ENCODE measurements at regions not wholly inside any gene's neighbourhood (a gene's known extent, or its start where the extent isn't known, plus 50 kb on each side); places are given as distances from the start of the nearest gene placed in this dataset.
A peak's percentile ranks its signal among the peaks of the same experiment; 100 is the strongest.

GRCh38 chr14:22395803-22396202, 193.2 kb downstream of the DAD1 start:
- DNase-seq (ENCODE audit: low read depth) = no peak
- TF ChIP-seq CTCF (conservative IDR thresholded peaks at IDR 0.05; ENCODE audit: control insufficient read depth, insufficient read depth, low read depth, low read length) = no peak
- no peak overlapping the region for H3K4me3 ChIP-seq (ENCODE audit: control insufficient read depth, low read depth, low read length)

GRCh38 chr14:22394616-22395015, 194.4 kb downstream of the DAD1 start:
- no peak overlapping the region for H3K4me3 ChIP-seq (ENCODE audit: control insufficient read depth, low read depth, low read length)
- no peak for TF ChIP-seq CTCF (conservative IDR thresholded peaks at IDR 0.05; ENCODE audit: control insufficient read depth, insufficient read depth, low read depth, low read length)
- DNase-seq (ENCODE audit: low read depth) = no peak

- no peak overlapping the region for H3K4me3 ChIP-seq (ENCODE audit: control insufficient read depth, low read depth, low read length)
- no peak for TF ChIP-seq CTCF (conservative IDR thresholded peaks at IDR 0.05; ENCODE audit: control insufficient read depth, insufficient read depth, low read depth, low read length)
- no peak for DNase-seq (ENCODE audit: low read depth)
Measured at GRCh38 chr14:22393796-22394195, 195.2 kb downstream of the DAD1 start.

GRCh38 chr14:22391908-22392565, 197.0 kb downstream of the DAD1 start:
- TF ChIP-seq CTCF (conservative IDR thresholded peaks at IDR 0.05; ENCODE audit: control insufficient read depth, insufficient read depth, low read depth, low read length) = peak; percentile 66
- peak; percentile 60 for DNase-seq (ENCODE audit: low read depth)
- H3K4me3 ChIP-seq (ENCODE audit: control insufficient read depth, low read depth, low read length) = no peak overlapping the region

- no peak for TF ChIP-seq CTCF (conservative IDR thresholded peaks at IDR 0.05; ENCODE audit: control insufficient read depth, insufficient read depth, low read depth, low read length)
- no peak for DNase-seq (ENCODE audit: low read depth)
- H3K4me3 ChIP-seq (ENCODE audit: control insufficient read depth, low read depth, low read length) = no peak overlapping the region
Measured at GRCh38 chr14:22390824-22391461, 198.1 kb downstream of the DAD1 start.

GRCh38 chr14:22390195-22390594, 198.8 kb downstream of the DAD1 start:
- no peak for TF ChIP-seq CTCF (conservative IDR thresholded peaks at IDR 0.05; ENCODE audit: control insufficient read depth, insufficient read depth, low read depth, low read length)
- H3K4me3 ChIP-seq (ENCODE audit: control insufficient read depth, low read depth, low read length) = no peak overlapping the region
- DNase-seq (ENCODE audit: low read depth) = no peak
